HEK293 (cell line): ENCODE measurements at regions not wholly inside any gene's neighbourhood (a gene's known extent, or its start where the extent isn't known, plus 50 kb on each side); places are given as distances from the start of the nearest gene placed in this dataset.

ENCODE experiments used
- CTCF ChIA-PET: fragments of 350-600 bp; formaldehyde crosslinking; extraction: SDS; loops from one replicate; lab custom pipeline; 2021; ENCODE audit warnings: antibody characterized with exemption; lab: Yijun Ruan, JAX
- POLR2A ChIA-PET: fragments of 300-600 bp; formaldehyde crosslinking; extraction: SDS; loops from one replicate; lab custom pipeline; 2020; ENCODE audit warnings: antibody characterized with exemption, inconsistent platforms; lab: Yijun Ruan, JAX
- H3K27ac ChIP-seq: fragments of 200-500 bp; sonication (Bioruptor generic); 2 replicates; pipeline ENCODE4 v1.5.1; 2014; ENCODE audit warnings: low read depth, low read length, control low read depth, inconsistent platforms; ENCODE audit errors: extremely low read depth
- H3K36me3 ChIP-seq, 2 experiments: fragments of 200-500 bp in 1 of 2; sonication (Bioruptor generic) in 1 of 2; 1 replicate in 1 of 2; 2 replicates in 1 of 2; pipeline ENCODE4 v1.5.1; 2014 to 2017; ENCODE audit warnings: inconsistent platforms in 2 of 2, low read length in 2 of 2; ENCODE audit not compliant: control insufficient read depth in 2 of 2, insufficient read depth in 1 of 2
- H3K4me1 ChIP-seq: fragments of 200-500 bp; sonication (Bioruptor generic); 2 replicates; pipeline ENCODE4 v1.5.1; 2014; ENCODE audit warnings: mild to moderate bottlenecking, low read length, inconsistent platforms; ENCODE audit not compliant: control insufficient read depth, insufficient read depth
- H3K4me3 ChIP-seq: 2 replicates; pipeline ENCODE4 v1.5.1; 2011; ENCODE audit warnings: low read depth, mild to moderate bottlenecking, control low read depth, low read length, moderate library complexity
- H3K9me3 ChIP-seq: fragments of 200-500 bp; sonication (Bioruptor generic); 2 replicates; pipeline ENCODE4 v1.5.1; 2014; ENCODE audit warnings: low read depth, low read length, inconsistent platforms; ENCODE audit not compliant: control insufficient read depth, insufficient read depth
- HOXC10 ChIP-seq: sonication (generic); formaldehyde crosslinking; IDR thresholded peaks from 2 replicates; pipeline ENCODE4 v1.8.1; 2023; ENCODE audit warnings: mild to moderate bottlenecking, missing genetic modification reagents
- ZBTB17 ChIP-seq: fragments of 450-650 bp; formaldehyde crosslinking; IDR thresholded peaks from 2 replicates; pipeline ENCODE4 v1.5.1; 2016; ENCODE audit warnings: missing biosample characterization, missing genetic modification characterization
- ZBTB21 ChIP-seq: fragments of 450-650 bp; formaldehyde crosslinking; IDR thresholded peaks from 2 replicates; pipeline ENCODE4 v1.5.1; 2017; ENCODE audit warnings: missing biosample characterization, missing genetic modification characterization
- ZFHX2 ChIP-seq: fragments of 450-650 bp; formaldehyde crosslinking; conservative IDR thresholded peaks from 2 replicates; pipeline ENCODE4 v1.5.1; 2016; ENCODE audit warnings: missing biosample characterization, missing genetic modification characterization
- ZNF10 ChIP-seq: fragments of 450-650 bp; formaldehyde crosslinking; IDR thresholded peaks from 2 replicates; pipeline ENCODE4 v1.5.1; 2017; ENCODE audit warnings: missing biosample characterization, missing genetic modification characterization
- ZNF114 ChIP-seq: fragments of 450-650 bp; formaldehyde crosslinking; IDR thresholded peaks from 2 replicates; pipeline ENCODE4 v1.5.0; 2017; ENCODE audit warnings: missing biosample characterization, missing genetic modification characterization
- ZNF184 ChIP-seq: fragments of 450-650 bp; IDR thresholded peaks from 2 replicates; pipeline ENCODE4 v1.5.1; 2018; ENCODE audit warnings: missing biosample characterization, mild to moderate bottlenecking, missing genetic modification characterization
- ZNF211 ChIP-seq: fragments of 450-650 bp; formaldehyde crosslinking; IDR thresholded peaks from 2 replicates; pipeline ENCODE4 v1.5.1; 2016; ENCODE audit warnings: low read depth, missing biosample characterization, missing genetic modification characterization
- ZNF324 ChIP-seq: fragments of 450-650 bp; formaldehyde crosslinking; IDR thresholded peaks from 2 replicates; pipeline ENCODE4 v1.5.1; 2016; ENCODE audit warnings: missing biosample characterization, missing genetic modification characterization
- ZNF394 ChIP-seq: fragments of 450-650 bp; formaldehyde crosslinking; IDR thresholded peaks from 2 replicates; pipeline ENCODE4 v1.5.1; 2016; ENCODE audit warnings: missing biosample characterization, missing genetic modification characterization, mild to moderate bottlenecking, moderate library complexity, borderline replicate concordance
- ZNF621 ChIP-seq: fragments of 450-650 bp; formaldehyde crosslinking; IDR thresholded peaks from 2 replicates; pipeline ENCODE4 v1.5.1; 2017; ENCODE audit warnings: missing biosample characterization, missing genetic modification characterization
- ZNF626 ChIP-seq: fragments of 450-650 bp; sonication (Bioruptor Pico); formaldehyde crosslinking; IDR thresholded peaks from 2 replicates; pipeline ENCODE4 v1.5.1; 2018; ENCODE audit warnings: missing biosample characterization, missing genetic modification characterization, inconsistent platforms
- TF ChIP-seq, protein P1 (sequence below): fragments of 450-650 bp; formaldehyde crosslinking; IDR thresholded peaks from 2 replicates; pipeline ENCODE4 v1.5.1; 2016; ENCODE audit warnings: missing biosample characterization, missing genetic modification characterization
- TF ChIP-seq, protein P2 (sequence below): sonication (generic); formaldehyde crosslinking; IDR thresholded peaks from 2 replicates; pipeline ENCODE4 v1.8.1; 2022; ENCODE audit warnings: mild to moderate bottlenecking, moderate library complexity, missing genetic modification reagents
- TF ChIP-seq, protein P3 (sequence below): fragments of 450-650 bp; formaldehyde crosslinking; IDR thresholded peaks from 2 replicates; pipeline ENCODE4 v1.5.1; 2017; ENCODE audit warnings: missing biosample characterization, missing genetic modification characterization
- TF ChIP-seq, protein P4 (sequence below): fragments of 450-650 bp; formaldehyde crosslinking; IDR thresholded peaks from 2 replicates; pipeline ENCODE4 v1.5.1; 2016; ENCODE audit warnings: missing biosample characterization, missing genetic modification characterization
- TF ChIP-seq, protein P5 (sequence below): fragments of 450-650 bp; formaldehyde crosslinking; IDR thresholded peaks from 2 replicates; pipeline ENCODE4 v1.5.1; 2016; ENCODE audit warnings: missing biosample characterization, missing genetic modification characterization, borderline replicate concordance
- TF ChIP-seq, protein P6 (sequence below): fragments of 450-650 bp; formaldehyde crosslinking; optimal IDR thresholded peaks from 2 replicates; pipeline ENCODE3; 2016; ENCODE audit warnings: missing biosample characterization, mild to moderate bottlenecking, missing genetic modification characterization
- TF ChIP-seq, protein P7 (sequence below): fragments of 450-650 bp; formaldehyde crosslinking; IDR thresholded peaks from 2 replicates; pipeline ENCODE4 v1.5.1; 2017; ENCODE audit warnings: missing biosample characterization, mild to moderate bottlenecking, missing genetic modification characterization, moderate library complexity
- TF ChIP-seq, protein P8 (sequence below): fragments of 450-650 bp; formaldehyde crosslinking; IDR thresholded peaks from 2 replicates; pipeline ENCODE4 v1.5.0; 2017; ENCODE audit warnings: missing biosample characterization, missing genetic modification characterization, borderline replicate concordance

DNA sequence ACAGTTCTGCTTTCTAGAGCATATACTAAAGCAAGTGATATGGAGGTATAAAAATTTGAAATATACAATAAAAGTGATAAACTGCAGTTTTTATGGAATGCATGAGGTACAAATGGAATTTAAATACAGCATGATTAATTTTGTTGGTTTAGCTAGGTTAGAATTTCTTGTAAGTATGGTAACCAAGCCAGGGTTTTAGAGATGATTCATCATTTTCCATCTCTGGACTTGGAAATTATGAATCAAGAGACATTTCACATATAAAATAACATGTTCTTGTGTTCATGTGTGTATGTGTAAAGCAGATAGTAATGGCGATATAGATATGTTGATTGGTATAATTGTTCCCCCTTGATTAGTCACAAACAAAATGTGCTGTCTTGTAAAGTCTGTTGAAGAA is 1219.8 kb downstream of the CDH8 start:
- no peaks in the 10 kb centered on the region for H3K4me1 ChIP-seq
- H3K9me3 ChIP-seq = no peaks in the 10 kb centered on the region
- POLR2A ChIA-PET = no interaction called here
- no peak overlapping the region for H3K27ac ChIP-seq
- no peaks in the 10 kb centered on the region for H3K36me3 ChIP-seq
- TF ChIP-seq, protein P1, sequence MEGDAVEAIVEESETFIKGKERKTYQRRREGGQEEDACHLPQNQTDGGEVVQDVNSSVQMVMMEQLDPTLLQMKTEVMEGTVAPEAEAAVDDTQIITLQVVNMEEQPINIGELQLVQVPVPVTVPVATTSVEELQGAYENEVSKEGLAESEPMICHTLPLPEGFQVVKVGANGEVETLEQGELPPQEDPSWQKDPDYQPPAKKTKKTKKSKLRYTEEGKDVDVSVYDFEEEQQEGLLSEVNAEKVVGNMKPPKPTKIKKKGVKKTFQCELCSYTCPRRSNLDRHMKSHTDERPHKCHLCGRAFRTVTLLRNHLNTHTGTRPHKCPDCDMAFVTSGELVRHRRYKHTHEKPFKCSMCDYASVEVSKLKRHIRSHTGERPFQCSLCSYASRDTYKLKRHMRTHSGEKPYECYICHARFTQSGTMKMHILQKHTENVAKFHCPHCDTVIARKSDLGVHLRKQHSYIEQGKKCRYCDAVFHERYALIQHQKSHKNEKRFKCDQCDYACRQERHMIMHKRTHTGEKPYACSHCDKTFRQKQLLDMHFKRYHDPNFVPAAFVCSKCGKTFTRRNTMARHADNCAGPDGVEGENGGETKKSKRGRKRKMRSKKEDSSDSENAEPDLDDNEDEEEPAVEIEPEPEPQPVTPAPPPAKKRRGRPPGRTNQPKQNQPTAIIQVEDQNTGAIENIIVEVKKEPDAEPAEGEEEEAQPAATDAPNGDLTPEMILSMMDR (tag by site-specific recombination) = no peak
- TF ChIP-seq, protein P2, sequence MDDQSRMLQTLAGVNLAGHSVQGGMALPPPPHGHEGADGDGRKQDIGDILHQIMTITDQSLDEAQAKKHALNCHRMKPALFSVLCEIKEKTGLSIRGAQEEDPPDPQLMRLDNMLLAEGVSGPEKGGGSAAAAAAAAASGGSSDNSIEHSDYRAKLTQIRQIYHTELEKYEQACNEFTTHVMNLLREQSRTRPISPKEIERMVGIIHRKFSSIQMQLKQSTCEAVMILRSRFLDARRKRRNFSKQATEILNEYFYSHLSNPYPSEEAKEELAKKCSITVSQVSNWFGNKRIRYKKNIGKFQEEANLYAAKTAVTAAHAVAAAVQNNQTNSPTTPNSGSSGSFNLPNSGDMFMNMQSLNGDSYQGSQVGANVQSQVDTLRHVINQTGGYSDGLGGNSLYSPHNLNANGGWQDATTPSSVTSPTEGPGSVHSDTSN (CRISPR knock-in tag) = no peak
- TF ChIP-seq ZBTB17 (tag by site-specific recombination) (no peak), ZNF184 (tag by site-specific recombination) (no peak), HOXC10 (no peak), ZNF324 (tag by site-specific recombination) (no peak), ZNF10 (tag by site-specific recombination) (no peak), ZNF626 (no peak), ZNF394 (no peak), ZFHX2 (tag by site-specific recombination) (no peak), ZNF621 (tag by site-specific recombination) (no peak), ZBTB21 (no peak), ZNF114 (tag by site-specific recombination) (no peak), ZNF211 (tag by site-specific recombination) (no peak)
- TF ChIP-seq, protein P3, sequence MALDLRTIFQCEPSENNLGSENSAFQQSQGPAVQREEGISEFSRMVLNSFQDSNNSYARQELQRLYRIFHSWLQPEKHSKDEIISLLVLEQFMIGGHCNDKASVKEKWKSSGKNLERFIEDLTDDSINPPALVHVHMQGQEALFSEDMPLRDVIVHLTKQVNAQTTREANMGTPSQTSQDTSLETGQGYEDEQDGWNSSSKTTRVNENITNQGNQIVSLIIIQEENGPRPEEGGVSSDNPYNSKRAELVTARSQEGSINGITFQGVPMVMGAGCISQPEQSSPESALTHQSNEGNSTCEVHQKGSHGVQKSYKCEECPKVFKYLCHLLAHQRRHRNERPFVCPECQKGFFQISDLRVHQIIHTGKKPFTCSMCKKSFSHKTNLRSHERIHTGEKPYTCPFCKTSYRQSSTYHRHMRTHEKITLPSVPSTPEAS (tag by site-specific recombination) = no peak
- TF ChIP-seq, protein P4, sequence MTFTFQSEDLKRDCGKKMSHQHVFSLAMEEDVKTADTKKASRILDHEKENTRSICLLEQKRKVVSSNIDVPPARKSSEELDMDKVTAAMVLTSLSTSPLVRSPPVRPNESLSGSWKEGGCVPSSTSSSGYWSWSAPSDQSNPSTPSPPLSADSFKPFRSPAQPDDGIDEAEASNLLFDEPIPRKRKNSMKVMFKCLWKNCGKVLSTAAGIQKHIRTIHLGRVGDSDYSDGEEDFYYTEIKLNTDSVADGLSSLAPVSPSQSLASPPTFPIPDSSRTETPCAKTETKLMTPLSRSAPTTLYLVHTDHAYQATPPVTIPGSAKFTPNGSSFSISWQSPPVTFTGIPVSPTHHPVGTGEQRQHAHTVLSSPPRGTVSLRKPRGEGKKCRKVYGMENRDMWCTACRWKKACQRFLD (tag by site-specific recombination) = no peak
- TF ChIP-seq, protein P5, sequence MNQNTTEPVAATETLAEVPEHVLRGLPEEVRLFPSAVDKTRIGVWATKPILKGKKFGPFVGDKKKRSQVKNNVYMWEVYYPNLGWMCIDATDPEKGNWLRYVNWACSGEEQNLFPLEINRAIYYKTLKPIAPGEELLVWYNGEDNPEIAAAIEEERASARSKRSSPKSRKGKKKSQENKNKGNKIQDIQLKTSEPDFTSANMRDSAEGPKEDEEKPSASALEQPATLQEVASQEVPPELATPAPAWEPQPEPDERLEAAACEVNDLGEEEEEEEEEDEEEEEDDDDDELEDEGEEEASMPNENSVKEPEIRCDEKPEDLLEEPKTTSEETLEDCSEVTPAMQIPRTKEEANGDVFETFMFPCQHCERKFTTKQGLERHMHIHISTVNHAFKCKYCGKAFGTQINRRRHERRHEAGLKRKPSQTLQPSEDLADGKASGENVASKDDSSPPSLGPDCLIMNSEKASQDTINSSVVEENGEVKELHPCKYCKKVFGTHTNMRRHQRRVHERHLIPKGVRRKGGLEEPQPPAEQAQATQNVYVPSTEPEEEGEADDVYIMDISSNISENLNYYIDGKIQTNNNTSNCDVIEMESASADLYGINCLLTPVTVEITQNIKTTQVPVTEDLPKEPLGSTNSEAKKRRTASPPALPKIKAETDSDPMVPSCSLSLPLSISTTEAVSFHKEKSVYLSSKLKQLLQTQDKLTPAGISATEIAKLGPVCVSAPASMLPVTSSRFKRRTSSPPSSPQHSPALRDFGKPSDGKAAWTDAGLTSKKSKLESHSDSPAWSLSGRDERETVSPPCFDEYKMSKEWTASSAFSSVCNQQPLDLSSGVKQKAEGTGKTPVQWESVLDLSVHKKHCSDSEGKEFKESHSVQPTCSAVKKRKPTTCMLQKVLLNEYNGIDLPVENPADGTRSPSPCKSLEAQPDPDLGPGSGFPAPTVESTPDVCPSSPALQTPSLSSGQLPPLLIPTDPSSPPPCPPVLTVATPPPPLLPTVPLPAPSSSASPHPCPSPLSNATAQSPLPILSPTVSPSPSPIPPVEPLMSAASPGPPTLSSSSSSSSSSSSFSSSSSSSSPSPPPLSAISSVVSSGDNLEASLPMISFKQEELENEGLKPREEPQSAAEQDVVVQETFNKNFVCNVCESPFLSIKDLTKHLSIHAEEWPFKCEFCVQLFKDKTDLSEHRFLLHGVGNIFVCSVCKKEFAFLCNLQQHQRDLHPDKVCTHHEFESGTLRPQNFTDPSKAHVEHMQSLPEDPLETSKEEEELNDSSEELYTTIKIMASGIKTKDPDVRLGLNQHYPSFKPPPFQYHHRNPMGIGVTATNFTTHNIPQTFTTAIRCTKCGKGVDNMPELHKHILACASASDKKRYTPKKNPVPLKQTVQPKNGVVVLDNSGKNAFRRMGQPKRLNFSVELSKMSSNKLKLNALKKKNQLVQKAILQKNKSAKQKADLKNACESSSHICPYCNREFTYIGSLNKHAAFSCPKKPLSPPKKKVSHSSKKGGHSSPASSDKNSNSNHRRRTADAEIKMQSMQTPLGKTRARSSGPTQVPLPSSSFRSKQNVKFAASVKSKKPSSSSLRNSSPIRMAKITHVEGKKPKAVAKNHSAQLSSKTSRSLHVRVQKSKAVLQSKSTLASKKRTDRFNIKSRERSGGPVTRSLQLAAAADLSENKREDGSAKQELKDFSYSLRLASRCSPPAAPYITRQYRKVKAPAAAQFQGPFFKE = no peak
- TF ChIP-seq, protein P6, sequence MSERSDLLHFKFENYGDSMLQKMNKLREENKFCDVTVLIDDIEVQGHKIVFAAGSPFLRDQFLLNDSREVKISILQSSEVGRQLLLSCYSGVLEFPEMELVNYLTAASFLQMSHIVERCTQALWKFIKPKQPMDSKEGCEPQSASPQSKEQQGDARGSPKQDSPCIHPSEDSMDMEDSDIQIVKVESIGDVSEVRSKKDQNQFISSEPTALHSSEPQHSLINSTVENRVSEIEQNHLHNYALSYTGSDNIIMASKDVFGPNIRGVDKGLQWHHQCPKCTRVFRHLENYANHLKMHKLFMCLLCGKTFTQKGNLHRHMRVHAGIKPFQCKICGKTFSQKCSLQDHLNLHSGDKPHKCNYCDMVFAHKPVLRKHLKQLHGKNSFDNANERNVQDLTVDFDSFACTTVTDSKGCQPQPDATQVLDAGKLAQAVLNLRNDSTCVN (tag by site-specific recombination) = no peak
- TF ChIP-seq, protein P7, sequence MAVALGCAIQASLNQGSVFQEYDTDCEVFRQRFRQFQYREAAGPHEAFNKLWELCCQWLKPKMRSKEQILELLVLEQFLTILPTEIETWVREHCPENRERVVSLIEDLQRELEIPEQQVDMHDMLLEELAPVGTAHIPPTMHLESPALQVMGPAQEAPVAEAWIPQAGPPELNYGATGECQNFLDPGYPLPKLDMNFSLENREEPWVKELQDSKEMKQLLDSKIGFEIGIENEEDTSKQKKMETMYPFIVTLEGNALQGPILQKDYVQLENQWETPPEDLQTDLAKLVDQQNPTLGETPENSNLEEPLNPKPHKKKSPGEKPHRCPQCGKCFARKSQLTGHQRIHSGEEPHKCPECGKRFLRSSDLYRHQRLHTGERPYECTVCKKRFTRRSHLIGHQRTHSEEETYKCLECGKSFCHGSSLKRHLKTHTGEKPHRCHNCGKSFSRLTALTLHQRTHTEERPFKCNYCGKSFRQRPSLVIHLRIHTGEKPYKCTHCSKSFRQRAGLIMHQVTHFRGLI = no peak
- TF ChIP-seq, protein P8, sequence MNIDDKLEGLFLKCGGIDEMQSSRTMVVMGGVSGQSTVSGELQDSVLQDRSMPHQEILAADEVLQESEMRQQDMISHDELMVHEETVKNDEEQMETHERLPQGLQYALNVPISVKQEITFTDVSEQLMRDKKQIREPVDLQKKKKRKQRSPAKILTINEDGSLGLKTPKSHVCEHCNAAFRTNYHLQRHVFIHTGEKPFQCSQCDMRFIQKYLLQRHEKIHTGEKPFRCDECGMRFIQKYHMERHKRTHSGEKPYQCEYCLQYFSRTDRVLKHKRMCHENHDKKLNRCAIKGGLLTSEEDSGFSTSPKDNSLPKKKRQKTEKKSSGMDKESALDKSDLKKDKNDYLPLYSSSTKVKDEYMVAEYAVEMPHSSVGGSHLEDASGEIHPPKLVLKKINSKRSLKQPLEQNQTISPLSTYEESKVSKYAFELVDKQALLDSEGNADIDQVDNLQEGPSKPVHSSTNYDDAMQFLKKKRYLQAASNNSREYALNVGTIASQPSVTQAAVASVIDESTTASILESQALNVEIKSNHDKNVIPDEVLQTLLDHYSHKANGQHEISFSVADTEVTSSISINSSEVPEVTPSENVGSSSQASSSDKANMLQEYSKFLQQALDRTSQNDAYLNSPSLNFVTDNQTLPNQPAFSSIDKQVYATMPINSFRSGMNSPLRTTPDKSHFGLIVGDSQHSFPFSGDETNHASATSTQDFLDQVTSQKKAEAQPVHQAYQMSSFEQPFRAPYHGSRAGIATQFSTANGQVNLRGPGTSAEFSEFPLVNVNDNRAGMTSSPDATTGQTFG (tag by site-specific recombination) = no peak
- H3K4me3 ChIP-seq = no peak overlapping the region
- CTCF ChIA-PET = no interaction called here
